ENCODE measurements at regions not wholly inside any gene's neighbourhood (a gene's known extent, or its start where the extent isn't known, plus 50 kb on each side); places are given as distances from the start of the nearest gene placed in this dataset.

GRCh38 chr15:95726891-95727290 is 603.6 kb upstream of the NR2F2 start:
- no peaks in the 10 kb centered on the region for H3K79me2 ChIP-seq (ENCODE audit: low read length)
- no peaks in the 10 kb centered on the region for H3F3A ChIP-seq (ENCODE audit: insufficient read depth, low read length)
- H3K4me3 ChIP-seq (ENCODE audit: low read length): no peak overlapping the region
- H3K9ac ChIP-seq (ENCODE audit: low read length): no peak overlapping the region
- no peaks in the 10 kb centered on the region for H3K9me3 ChIP-seq (replicated peaks; ENCODE audit: insufficient read depth, low read length)
- H4K20me1 ChIP-seq (ENCODE audit: insufficient read depth, low read length): no peaks in the 10 kb centered on the region
- no peaks in the 10 kb centered on the region for H3K9me2 ChIP-seq (replicated peaks; ENCODE audit: insufficient read depth, low read length)
- H3K36me3 ChIP-seq (replicated peaks; ENCODE audit: insufficient read depth, low read length): no peaks in the 10 kb centered on the region
- no peak overlapping the region for H2AFZ ChIP-seq (ENCODE audit: low read length)
- H3K27ac ChIP-seq (ENCODE audit: low read length): no peak overlapping the region
- no peak overlapping the region for H3K4me2 ChIP-seq (ENCODE audit: low read depth, low read length)
- TF ChIP-seq EZH2phosphoT487 (IDR thresholded peaks at IDR 0.05; ENCODE audit: low read length) (no peak), EZH2 (optimal IDR thresholded peaks at IDR 0.05; ENCODE audit: low read depth, low read length) (no peak), CTCF (IDR thresholded peaks at IDR 0.05; ENCODE audit: low read length) (no peak)
- H3K4me1 ChIP-seq (ENCODE audit: low read length): no peaks in the 10 kb centered on the region
- no peaks in the 10 kb centered on the region for H3K27me3 ChIP-seq (replicated peaks; ENCODE audit: insufficient read depth, low read length)
- DNase-seq: no peak

GRCh38 chr15:95733931-95734330 is 596.6 kb upstream of the NR2F2 start:
- TF ChIP-seq EZH2phosphoT487 (IDR thresholded peaks at IDR 0.05; ENCODE audit: low read length) (no peak), EZH2 (optimal IDR thresholded peaks at IDR 0.05; ENCODE audit: low read depth, low read length) (no peak), CTCF (IDR thresholded peaks at IDR 0.05; ENCODE audit: low read length) (no peak)
- Histone ChIP-seq H3K79me2 (ENCODE audit: low read length) (no peaks in the 10 kb centered on the region), H2AFZ (ENCODE audit: low read length) (no peak overlapping the region), H3K9me3 (replicated peaks; ENCODE audit: insufficient read depth, low read length) (no peaks in the 10 kb centered on the region), H3K9ac (ENCODE audit: low read length) (no peak overlapping the region), H3K4me1 (ENCODE audit: low read length) (no peaks in the 10 kb centered on the region), H3K27ac (ENCODE audit: low read length) (no peak overlapping the region), H3K36me3 (replicated peaks; ENCODE audit: insufficient read depth, low read length) (no peaks in the 10 kb centered on the region), H3K27me3 (replicated peaks; ENCODE audit: insufficient read depth, low read length) (no peaks in the 10 kb centered on the region), H4K20me1 (ENCODE audit: insufficient read depth, low read length) (no peaks in the 10 kb centered on the region), H3F3A (ENCODE audit: insufficient read depth, low read length) (no peaks in the 10 kb centered on the region), H3K9me2 (replicated peaks; ENCODE audit: insufficient read depth, low read length) (no peaks in the 10 kb centered on the region), H3K4me2 (ENCODE audit: low read depth, low read length) (no peak overlapping the region), H3K4me3 (ENCODE audit: low read length) (no peak overlapping the region)
- DNase-seq: no peak

GRCh38 chr15:95734422-95735316 is 595.8 kb upstream of the NR2F2 start:
- DNase-seq: no peak
- no peaks in the 10 kb centered on the region for H3K36me3 ChIP-seq (replicated peaks; ENCODE audit: insufficient read depth, low read length)
- H3K27ac ChIP-seq (ENCODE audit: low read length): no peak overlapping the region
- H3K9me2 ChIP-seq (replicated peaks; ENCODE audit: insufficient read depth, low read length): no peaks in the 10 kb centered on the region
- H2AFZ ChIP-seq (ENCODE audit: low read length): no peak overlapping the region
- no peaks in the 10 kb centered on the region for H3K27me3 ChIP-seq (replicated peaks; ENCODE audit: insufficient read depth, low read length)
- no peaks in the 10 kb centered on the region for H3K9me3 ChIP-seq (replicated peaks; ENCODE audit: insufficient read depth, low read length)
- no peak overlapping the region for H3K9ac ChIP-seq (ENCODE audit: low read length)
- H3K79me2 ChIP-seq (ENCODE audit: low read length): no peaks in the 10 kb centered on the region
- no peaks in the 10 kb centered on the region for H3K4me1 ChIP-seq (ENCODE audit: low read length)
- no peak overlapping the region for H3K4me3 ChIP-seq (ENCODE audit: low read length)
- no peaks in the 10 kb centered on the region for H4K20me1 ChIP-seq (ENCODE audit: insufficient read depth, low read length)
- no peaks in the 10 kb centered on the region for H3F3A ChIP-seq (ENCODE audit: insufficient read depth, low read length)
- TF ChIP-seq EZH2 (optimal IDR thresholded peaks at IDR 0.05; ENCODE audit: low read depth, low read length): no peak
- no peak for TF ChIP-seq CTCF (IDR thresholded peaks at IDR 0.05; ENCODE audit: low read length)
- no peak for TF ChIP-seq EZH2phosphoT487 (IDR thresholded peaks at IDR 0.05; ENCODE audit: low read length)
- no peak overlapping the region for H3K4me2 ChIP-seq (ENCODE audit: low read depth, low read length)

Data from MM.1S (cell line).